SK-N-SH treated with all-trans-retinoic acid at 6 μM for 48 hours (cell line): ENCODE measurements at regions not wholly inside any gene's neighbourhood (a gene's known extent, or its start where the extent isn't known, plus 50 kb on each side); places are given as distances from the start of the nearest gene placed in this dataset.
"Not testable (repeated sequence)": the region's sequence is repeated elsewhere in the genome, so short reads cannot be mapped to it uniquely, and the experiment has no call there.

ENCODE experiments used
- ATAC-seq: fragments of 200-7000 bp; cut with Tn5 transposase; 3 replicates; pipeline ENCODE4 v1.9.1; 2020; ENCODE audit warnings: mild to moderate bottlenecking, moderate library complexity
- ARNTL ChIP-seq: fragments of 450-650 bp; formaldehyde crosslinking; IDR thresholded peaks from 2 replicates; pipeline ENCODE4 v1.5.0; 2020; ENCODE audit warnings: low read depth, mild to moderate bottlenecking, moderate library complexity, borderline replicate concordance
- BACH2 ChIP-seq: fragments of 250-450 bp; sonication (Bioruptor Pico); IDR thresholded peaks from 2 replicates; pipeline ENCODE4 v1.9.0; 2021; ENCODE audit warnings: mild to moderate bottlenecking, borderline replicate concordance
- CSDC2 ChIP-seq: fragments of 250-450 bp; sonication (Bioruptor Pico); IDR thresholded peaks from 2 replicates; pipeline ENCODE4 v1.5.0; 2020; ENCODE audit warnings: mild to moderate bottlenecking, moderate library complexity
- ESRRG ChIP-seq: fragments of 250-450 bp; sonication (Bioruptor Pico); IDR thresholded peaks from 2 replicates; pipeline ENCODE4 v1.6.1; 2021; ENCODE audit warnings: mild to moderate bottlenecking
- GLIS3 ChIP-seq: fragments of 250-450 bp; sonication (Bioruptor Pico); IDR thresholded peaks from 2 replicates; pipeline ENCODE4 v1.5.0; 2020; ENCODE audit warnings: mild to moderate bottlenecking, moderate library complexity
- ISL1 ChIP-seq: fragments of 250-450 bp; sonication (Bioruptor Pico); IDR thresholded peaks from 2 replicates; pipeline ENCODE4 v2.1.2; 2022; ENCODE audit warnings: mild to moderate bottlenecking, moderate library complexity
- OSR1 ChIP-seq: fragments of 250-450 bp; sonication (Bioruptor Pico); IDR thresholded peaks from 2 replicates; pipeline ENCODE4 v1.8.0; 2022; ENCODE audit warnings: moderate library complexity, mild to moderate bottlenecking, inconsistent platforms
- PPARA ChIP-seq: fragments of 250-450 bp; sonication (Bioruptor Pico); IDR thresholded peaks from 2 replicates; pipeline ENCODE4 v1.5.0; 2020; ENCODE audit warnings: mild to moderate bottlenecking, borderline replicate concordance
- RARB ChIP-seq: fragments of 250-450 bp; sonication (Bioruptor Pico); IDR thresholded peaks from 2 replicates; pipeline ENCODE4 v1.8.0; 2021; ENCODE audit warnings: mild to moderate bottlenecking, moderate library complexity
- SNAI2 ChIP-seq: fragments of 250-450 bp; sonication (Bioruptor Pico); IDR thresholded peaks from 2 replicates; pipeline ENCODE4 v1.5.0; 2020; ENCODE audit warnings: mild to moderate bottlenecking, moderate library complexity
- TCF4 ChIP-seq: fragments of 250-450 bp; sonication (Bioruptor Pico); IDR thresholded peaks from 2 replicates; pipeline ENCODE4 v1.8.0; 2021; ENCODE audit warnings: mild to moderate bottlenecking, moderate library complexity, borderline replicate concordance
- TOX ChIP-seq: fragments of 250-450 bp; sonication (Bioruptor Pico); IDR thresholded peaks from 2 replicates; pipeline ENCODE4 v1.8.0; 2021; ENCODE audit warnings: mild to moderate bottlenecking, moderate library complexity, borderline replicate concordance
- ZC3H10 ChIP-seq: fragments of 250-450 bp; sonication (Bioruptor Pico); IDR thresholded peaks from 2 replicates; pipeline ENCODE4 v1.5.1; 2021; ENCODE audit warnings: mild to moderate bottlenecking, moderate library complexity
- ZFP3 ChIP-seq: fragments of 250-450 bp; sonication (Bioruptor Pico); IDR thresholded peaks from 2 replicates; pipeline ENCODE4 v1.5.0; 2020; ENCODE audit warnings: mild to moderate bottlenecking, moderate library complexity
- ZFP30 ChIP-seq: fragments of 450-650 bp; formaldehyde crosslinking; IDR thresholded peaks from 2 replicates; pipeline ENCODE4 v1.5.0; 2022; ENCODE audit warnings: mild to moderate bottlenecking, moderate library complexity
- ZNF565 ChIP-seq: fragments of 450-650 bp; formaldehyde crosslinking; conservative IDR thresholded peaks from 2 replicates; pipeline ENCODE4 v1.5.0; 2020; ENCODE audit warnings: low read depth, mild to moderate bottlenecking, moderate library complexity
- ZNF70 ChIP-seq: fragments of 450-650 bp; formaldehyde crosslinking; IDR thresholded peaks from 2 replicates; pipeline ENCODE4 v1.5.0; 2020; ENCODE audit warnings: mild to moderate bottlenecking, moderate library complexity
- ZNF8 ChIP-seq: fragments of 450-650 bp; formaldehyde crosslinking; IDR thresholded peaks from 2 replicates; pipeline ENCODE4 v1.5.0; 2020; ENCODE audit warnings: mild to moderate bottlenecking, moderate library complexity
- TF ChIP-seq, protein P1 (sequence below): fragments of 250-450 bp; sonication (Bioruptor Pico); IDR thresholded peaks from 2 replicates; pipeline ENCODE4 v1.5.0; 2020; ENCODE audit warnings: mild to moderate bottlenecking, moderate library complexity
- TF ChIP-seq, protein P2 (sequence below): fragments of 250-450 bp; sonication (Bioruptor Pico); IDR thresholded peaks from 2 replicates; pipeline ENCODE4 v1.8.0; 2020; ENCODE audit warnings: mild to moderate bottlenecking, moderate library complexity, borderline replicate concordance
- TF ChIP-seq, protein P3 (sequence below): fragments of 250-450 bp; sonication (Bioruptor Pico); IDR thresholded peaks from 2 replicates; pipeline ENCODE4 v1.5.1; 2021; ENCODE audit warnings: mild to moderate bottlenecking, moderate library complexity
- TF ChIP-seq, protein P4 (sequence below): fragments of 250-450 bp; sonication (Bioruptor Pico); IDR thresholded peaks from 2 replicates; pipeline ENCODE4 v1.5.1; 2020; ENCODE audit warnings: low read depth, mild to moderate bottlenecking, moderate library complexity

DNA sequence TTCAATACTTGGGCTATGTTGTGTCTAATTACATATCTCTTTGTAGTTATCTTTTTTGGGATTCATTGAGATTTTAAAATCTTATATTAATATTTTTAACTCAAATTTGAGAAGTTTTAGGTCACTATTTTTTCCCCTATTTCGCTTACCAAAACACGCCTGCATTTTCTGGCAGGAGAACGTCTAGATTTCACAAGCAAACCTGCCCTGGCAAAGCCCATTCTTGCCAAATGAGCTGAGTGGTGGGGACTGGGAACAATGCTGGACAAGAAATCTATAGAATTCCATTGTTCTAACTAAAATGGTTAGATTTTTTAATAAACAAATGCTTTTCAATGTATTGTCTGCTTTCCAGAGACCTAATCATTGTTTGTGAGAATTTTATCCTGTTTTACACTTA lies 1283.7 kb upstream of the RAG2 start:
- no peak for ATAC-seq
- TF ChIP-seq, protein P1, sequence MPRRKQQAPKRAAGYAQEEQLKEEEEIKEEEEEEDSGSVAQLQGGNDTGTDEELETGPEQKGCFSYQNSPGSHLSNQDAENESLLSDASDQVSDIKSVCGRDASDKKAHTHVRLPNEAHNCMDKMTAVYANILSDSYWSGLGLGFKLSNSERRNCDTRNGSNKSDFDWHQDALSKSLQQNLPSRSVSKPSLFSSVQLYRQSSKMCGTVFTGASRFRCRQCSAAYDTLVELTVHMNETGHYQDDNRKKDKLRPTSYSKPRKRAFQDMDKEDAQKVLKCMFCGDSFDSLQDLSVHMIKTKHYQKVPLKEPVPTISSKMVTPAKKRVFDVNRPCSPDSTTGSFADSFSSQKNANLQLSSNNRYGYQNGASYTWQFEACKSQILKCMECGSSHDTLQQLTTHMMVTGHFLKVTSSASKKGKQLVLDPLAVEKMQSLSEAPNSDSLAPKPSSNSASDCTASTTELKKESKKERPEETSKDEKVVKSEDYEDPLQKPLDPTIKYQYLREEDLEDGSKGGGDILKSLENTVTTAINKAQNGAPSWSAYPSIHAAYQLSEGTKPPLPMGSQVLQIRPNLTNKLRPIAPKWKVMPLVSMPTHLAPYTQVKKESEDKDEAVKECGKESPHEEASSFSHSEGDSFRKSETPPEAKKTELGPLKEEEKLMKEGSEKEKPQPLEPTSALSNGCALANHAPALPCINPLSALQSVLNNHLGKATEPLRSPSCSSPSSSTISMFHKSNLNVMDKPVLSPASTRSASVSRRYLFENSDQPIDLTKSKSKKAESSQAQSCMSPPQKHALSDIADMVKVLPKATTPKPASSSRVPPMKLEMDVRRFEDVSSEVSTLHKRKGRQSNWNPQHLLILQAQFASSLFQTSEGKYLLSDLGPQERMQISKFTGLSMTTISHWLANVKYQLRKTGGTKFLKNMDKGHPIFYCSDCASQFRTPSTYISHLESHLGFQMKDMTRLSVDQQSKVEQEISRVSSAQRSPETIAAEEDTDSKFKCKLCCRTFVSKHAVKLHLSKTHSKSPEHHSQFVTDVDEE (CRISPR knock-in tag) = no peak
- no peak for TF ChIP-seq GLIS3
- no peak for TF ChIP-seq RARB (CRISPR knock-in tag)
- no peak for TF ChIP-seq ISL1 (CRISPR knock-in tag)
- no peak for TF ChIP-seq PPARA
- TF ChIP-seq, protein P2, sequence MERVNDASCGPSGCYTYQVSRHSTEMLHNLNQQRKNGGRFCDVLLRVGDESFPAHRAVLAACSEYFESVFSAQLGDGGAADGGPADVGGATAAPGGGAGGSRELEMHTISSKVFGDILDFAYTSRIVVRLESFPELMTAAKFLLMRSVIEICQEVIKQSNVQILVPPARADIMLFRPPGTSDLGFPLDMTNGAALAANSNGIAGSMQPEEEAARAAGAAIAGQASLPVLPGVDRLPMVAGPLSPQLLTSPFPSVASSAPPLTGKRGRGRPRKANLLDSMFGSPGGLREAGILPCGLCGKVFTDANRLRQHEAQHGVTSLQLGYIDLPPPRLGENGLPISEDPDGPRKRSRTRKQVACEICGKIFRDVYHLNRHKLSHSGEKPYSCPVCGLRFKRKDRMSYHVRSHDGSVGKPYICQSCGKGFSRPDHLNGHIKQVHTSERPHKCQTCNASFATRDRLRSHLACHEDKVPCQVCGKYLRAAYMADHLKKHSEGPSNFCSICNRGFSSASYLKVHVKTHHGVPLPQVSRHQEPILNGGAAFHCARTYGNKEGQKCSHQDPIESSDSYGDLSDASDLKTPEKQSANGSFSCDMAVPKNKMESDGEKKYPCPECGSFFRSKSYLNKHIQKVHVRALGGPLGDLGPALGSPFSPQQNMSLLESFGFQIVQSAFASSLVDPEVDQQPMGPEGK (CRISPR knock-in tag) = no peak
- no peak for TF ChIP-seq ZC3H10 (CRISPR knock-in tag)
- no peak for TF ChIP-seq ZNF8 (CRISPR knock-in tag)
- TF ChIP-seq OSR1 = no peak
- no peak for TF ChIP-seq ARNTL (CRISPR knock-in tag)
- no peak for TF ChIP-seq ZFP30
- TF ChIP-seq ZNF565 (CRISPR knock-in tag) = no peak
- TF ChIP-seq BACH2 (CRISPR knock-in tag) = no peak
- TF ChIP-seq, protein P3, sequence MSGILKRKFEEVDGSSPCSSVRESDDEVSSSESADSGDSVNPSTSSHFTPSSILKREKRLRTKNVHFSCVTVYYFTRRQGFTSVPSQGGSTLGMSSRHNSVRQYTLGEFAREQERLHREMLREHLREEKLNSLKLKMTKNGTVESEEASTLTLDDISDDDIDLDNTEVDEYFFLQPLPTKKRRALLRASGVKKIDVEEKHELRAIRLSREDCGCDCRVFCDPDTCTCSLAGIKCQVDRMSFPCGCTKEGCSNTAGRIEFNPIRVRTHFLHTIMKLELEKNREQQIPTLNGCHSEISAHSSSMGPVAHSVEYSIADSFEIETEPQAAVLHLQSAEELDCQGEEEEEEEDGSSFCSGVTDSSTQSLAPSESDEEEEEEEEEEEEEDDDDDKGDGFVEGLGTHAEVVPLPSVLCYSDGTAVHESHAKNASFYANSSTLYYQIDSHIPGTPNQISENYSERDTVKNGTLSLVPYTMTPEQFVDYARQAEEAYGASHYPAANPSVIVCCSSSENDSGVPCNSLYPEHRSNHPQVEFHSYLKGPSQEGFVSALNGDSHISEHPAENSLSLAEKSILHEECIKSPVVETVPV = no peak
- TF ChIP-seq TCF4 (CRISPR knock-in tag) = no peak

DNA sequence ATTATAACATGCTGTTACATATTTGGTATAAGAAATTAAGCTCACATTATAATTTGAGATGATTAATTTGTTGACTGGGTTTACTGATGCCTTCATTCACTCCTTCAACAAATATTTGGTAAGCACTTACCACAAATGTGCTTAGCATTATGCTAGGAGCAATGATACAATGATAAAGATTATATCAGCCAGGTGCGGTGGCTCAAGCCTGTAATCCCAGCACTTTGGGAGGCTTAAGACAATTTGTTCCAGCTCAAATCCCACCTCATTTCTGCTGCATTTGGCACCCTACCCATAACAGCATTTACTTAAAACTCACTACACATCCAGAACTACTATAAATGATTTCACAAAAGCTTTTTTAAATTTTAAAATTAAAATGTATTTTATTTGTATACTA lies 1263.6 kb upstream of the RAG2 start:
- ATAC-seq = no peak
- TF ChIP-seq ISL1 (CRISPR knock-in tag) = no peak
- no peak for TF ChIP-seq SNAI2 (CRISPR knock-in tag)
- TF ChIP-seq ZNF565 (CRISPR knock-in tag) = no peak
- TF ChIP-seq TOX = no peak
- TF ChIP-seq, protein P1 (CRISPR knock-in tag) = no peak
- TF ChIP-seq TCF4 (CRISPR knock-in tag) = no peak
- no peak for TF ChIP-seq OSR1
- TF ChIP-seq, protein P2 (CRISPR knock-in tag) = no peak
- TF ChIP-seq ARNTL (CRISPR knock-in tag) = no peak
- no peak for TF ChIP-seq ZFP30
- TF ChIP-seq, protein P4, sequence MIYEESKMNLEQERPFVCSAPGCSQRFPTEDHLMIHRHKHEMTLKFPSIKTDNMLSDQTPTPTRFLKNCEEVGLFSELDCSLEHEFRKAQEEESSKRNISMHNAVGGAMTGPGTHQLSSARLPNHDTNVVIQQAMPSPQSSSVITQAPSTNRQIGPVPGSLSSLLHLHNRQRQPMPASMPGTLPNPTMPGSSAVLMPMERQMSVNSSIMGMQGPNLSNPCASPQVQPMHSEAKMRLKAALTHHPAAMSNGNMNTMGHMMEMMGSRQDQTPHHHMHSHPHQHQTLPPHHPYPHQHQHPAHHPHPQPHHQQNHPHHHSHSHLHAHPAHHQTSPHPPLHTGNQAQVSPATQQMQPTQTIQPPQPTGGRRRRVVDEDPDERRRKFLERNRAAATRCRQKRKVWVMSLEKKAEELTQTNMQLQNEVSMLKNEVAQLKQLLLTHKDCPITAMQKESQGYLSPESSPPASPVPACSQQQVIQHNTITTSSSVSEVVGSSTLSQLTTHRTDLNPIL (CRISPR knock-in tag) = no peak
- TF ChIP-seq ZNF70 = no peak
- no peak for TF ChIP-seq BACH2 (CRISPR knock-in tag)
- no peak for TF ChIP-seq GLIS3
- TF ChIP-seq CSDC2 (CRISPR knock-in tag) = no peak
- no peak for TF ChIP-seq ZFP3 (CRISPR knock-in tag)
- no peak for TF ChIP-seq ESRRG (CRISPR knock-in tag)

DNA sequence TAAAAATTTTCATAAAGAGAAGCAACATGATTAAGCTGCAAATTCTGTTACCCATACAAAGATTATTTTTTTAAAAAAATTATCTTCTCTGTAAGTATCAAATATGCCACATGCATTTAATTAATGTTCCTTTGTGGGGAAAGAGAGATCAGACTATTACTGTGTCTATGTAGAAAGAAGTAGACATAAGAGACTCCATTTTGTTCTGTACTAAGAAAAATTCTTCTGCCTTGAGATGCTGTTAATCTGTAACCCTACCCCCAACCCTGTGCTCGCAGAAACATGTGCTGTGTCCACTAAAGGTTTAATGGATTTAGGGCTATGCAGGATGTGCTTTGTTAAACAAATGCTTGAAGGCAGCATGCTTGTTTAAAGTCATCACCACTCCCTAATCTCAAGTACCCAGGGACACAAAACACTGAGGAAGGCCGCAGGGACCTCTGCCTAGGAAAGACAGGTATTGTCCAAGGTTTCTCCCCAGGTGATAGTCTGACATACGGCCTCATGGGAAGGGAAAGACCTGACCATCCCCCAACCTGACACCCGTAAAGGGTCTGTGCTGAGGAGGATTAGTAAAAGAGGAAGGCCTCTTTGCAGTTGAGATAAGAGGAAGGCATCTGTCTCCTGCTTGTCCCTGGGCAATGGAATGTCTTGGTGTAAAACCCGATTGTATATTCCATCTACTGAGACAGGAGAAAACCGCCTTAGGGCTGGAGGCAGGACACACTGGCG lies 1260.9 kb upstream of the RAG2 start:
- not testable (repeated sequence) for ATAC-seq
